Testis (tissue), 2 donors: ENCODE measurements at regions not wholly inside any gene's neighbourhood (a gene's known extent, or its start where the extent isn't known, plus 50 kb on each side); places are given as distances from the start of the nearest gene placed in this dataset.

Source experiments
- CTCF ChIP-seq, 3 experiments: fragments of 450-650 bp in 2 of 3; fragments of 200-600 bp in 1 of 3; sonication (generic) in 1 of 3; IDR thresholded peaks; one replicate each; pipeline ENCODE4 v1.5.1; 2016 to 2019; ENCODE audit warnings: antibody characterized with exemption in 3 of 3, mild to moderate bottlenecking in 2 of 3, moderate library complexity in 1 of 3
- POLR2A ChIP-seq: fragments of 450-650 bp; IDR thresholded peaks from one replicate; pipeline ENCODE4 v1.6.1; 2017; ENCODE audit warnings: antibody characterized with exemption, mild to moderate bottlenecking, moderate library complexity

- TF ChIP-seq CTCF (IDR thresholded peaks at IDR 0.05) (no peak), POLR2A (no peak)
Observed at GRCh38 chr14:71383510-71383909, 476.3 kb downstream of the PCNX1 start.
